ENCODE measurements at regions not wholly inside any gene's neighbourhood (a gene's known extent, or its start where the extent isn't known, plus 50 kb on each side); places are given as distances from the start of the nearest gene placed in this dataset.

DNA sequence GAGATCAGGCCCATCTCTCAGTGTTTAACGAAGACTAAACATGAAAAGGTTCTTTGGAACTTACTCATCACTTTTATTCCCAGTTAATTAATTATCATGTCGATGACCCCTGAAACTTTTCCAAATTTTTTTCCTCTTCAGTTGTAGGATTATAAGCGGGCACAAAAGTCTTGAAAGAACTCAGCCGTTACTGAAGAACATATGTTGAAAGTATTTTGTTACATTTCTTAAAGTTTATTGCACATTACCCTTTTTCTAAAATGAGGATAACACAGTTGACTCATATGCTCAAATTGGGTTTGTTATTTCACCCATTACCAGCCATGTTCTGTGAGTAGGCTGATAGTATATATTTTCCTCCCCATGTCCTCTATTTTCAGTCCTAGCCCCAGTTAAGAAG is 75.9 kb upstream of the COL3A1 start:
- TF ChIP-seq, protein P1, sequence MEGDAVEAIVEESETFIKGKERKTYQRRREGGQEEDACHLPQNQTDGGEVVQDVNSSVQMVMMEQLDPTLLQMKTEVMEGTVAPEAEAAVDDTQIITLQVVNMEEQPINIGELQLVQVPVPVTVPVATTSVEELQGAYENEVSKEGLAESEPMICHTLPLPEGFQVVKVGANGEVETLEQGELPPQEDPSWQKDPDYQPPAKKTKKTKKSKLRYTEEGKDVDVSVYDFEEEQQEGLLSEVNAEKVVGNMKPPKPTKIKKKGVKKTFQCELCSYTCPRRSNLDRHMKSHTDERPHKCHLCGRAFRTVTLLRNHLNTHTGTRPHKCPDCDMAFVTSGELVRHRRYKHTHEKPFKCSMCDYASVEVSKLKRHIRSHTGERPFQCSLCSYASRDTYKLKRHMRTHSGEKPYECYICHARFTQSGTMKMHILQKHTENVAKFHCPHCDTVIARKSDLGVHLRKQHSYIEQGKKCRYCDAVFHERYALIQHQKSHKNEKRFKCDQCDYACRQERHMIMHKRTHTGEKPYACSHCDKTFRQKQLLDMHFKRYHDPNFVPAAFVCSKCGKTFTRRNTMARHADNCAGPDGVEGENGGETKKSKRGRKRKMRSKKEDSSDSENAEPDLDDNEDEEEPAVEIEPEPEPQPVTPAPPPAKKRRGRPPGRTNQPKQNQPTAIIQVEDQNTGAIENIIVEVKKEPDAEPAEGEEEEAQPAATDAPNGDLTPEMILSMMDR (IDR thresholded peaks at IDR 0.05): no peak
- TF ChIP-seq POLR2A (IDR thresholded peaks at IDR 0.05): no peak

Measured in Peyer's patch (tissue), 4 donors.